ENCODE measurements at regions not wholly inside any gene's neighbourhood (a gene's known extent, or its start where the extent isn't known, plus 50 kb on each side); places are given as distances from the start of the nearest gene placed in this dataset.
"Not testable (repeated sequence)": the region's sequence is repeated elsewhere in the genome, so short reads cannot be mapped to it uniquely, and the experiment has no call there.

GRCh38 chr6:81889377-81890053 lies 137.0 kb upstream of the TENT5A start:
- no peak overlapping the region for H3K18ac ChIP-seq (ENCODE audit: extremely low read depth, low read length)
- H3K4me2 ChIP-seq (ENCODE audit: insufficient read depth in 1 of 2, low read depth in 2 of 2, low read length in 2 of 2), result no peak overlapping the region
- no peak overlapping the region for H4K91ac ChIP-seq (replicated peaks; ENCODE audit: insufficient read length, low read length)
- no peak overlapping the region for H3K14ac ChIP-seq (ENCODE audit: insufficient read length)
- no peaks in the 10 kb centered on the region for H4K20me1 ChIP-seq (replicated peaks in 1 of 2; ENCODE audit: control insufficient read depth in 1 of 2, insufficient read depth in 2 of 2, low read length in 2 of 2)
- CTCF ChIA-PET (ENCODE audit: partially characterized antibody), result no interaction called here
- H3K9ac ChIP-seq (replicated peaks in 1 of 4; ENCODE audit: extremely low read depth in 1 of 4, low read depth in 3 of 4, low read length in 3 of 4), result no peak overlapping the region
- H3K4ac ChIP-seq (replicated peaks; ENCODE audit: insufficient read length, low read depth, low read length), result no peak overlapping the region
- no peak overlapping the region for H2BK12ac ChIP-seq (ENCODE audit: low read depth, low read length)
- no peak overlapping the region; the same call in 1 of the 2 replicates for H2AFZ ChIP-seq (ENCODE audit: low read length)
- H2BK5ac ChIP-seq (ENCODE audit: low read depth, low read length), result no peak overlapping the region
- no peaks in the 10 kb centered on the region for H3K79me2 ChIP-seq (ENCODE audit: control insufficient read depth in 1 of 2, insufficient read depth in 2 of 2, low read length in 2 of 2)
- no peak overlapping the region for H2BK120ac ChIP-seq (replicated peaks; ENCODE audit: low read depth, low read length)
- no peaks in the 10 kb centered on the region; a peak in 1 of 8 replicates for H3K36me3 ChIP-seq (ENCODE audit: control insufficient read depth in 2 of 4, insufficient read depth in 4 of 4, low read length in 3 of 4)
- H2BK20ac ChIP-seq (ENCODE audit: low read length), result no peak overlapping the region
- no peaks in the 10 kb centered on the region for H3K4me1 ChIP-seq (replicated peaks in 1 of 4; ENCODE audit: control insufficient read depth in 3 of 4, insufficient read depth in 4 of 4, low read length in 3 of 4)
- no peak overlapping the region for H3K4me3 ChIP-seq (ENCODE audit: extremely low read depth in 1 of 4, insufficient read depth in 2 of 4, low read depth in 3 of 4, low read length in 4 of 4)
- H3K79me1 ChIP-seq (ENCODE audit: low read depth, low read length), result no peaks in the 10 kb centered on the region
- 86% methylated on average over 6 of the region's 6 CpGs; no CpG with 5 or more reads in 1 of the 2 experiments for WGBS, 2 experiments (ENCODE audit: extremely low coverage in 1 of 2, insufficient coverage in 1 of 2, insufficient read length in 1 of 2, insufficient replicate concordance in 2 of 2, low coverage in 1 of 2, low lambda C conversion rate in 2 of 2, missing lambda C conversion rate in 1 of 2)
- H2AK5ac ChIP-seq (ENCODE audit: low read depth, low read length), result no peak overlapping the region
- no peaks in the 10 kb centered on the region for H3K9me3 ChIP-seq (ENCODE audit: insufficient read depth in 2 of 2, low read depth in 1 of 2, low read length in 1 of 2)
- no peak overlapping the region for H3K27ac ChIP-seq (ENCODE audit: low read depth, low read length)
- TF ChIP-seq BCL11A (IDR thresholded peaks at IDR 0.05; ENCODE audit: low read depth in 2 of 2, low read length in 2 of 2), result no peak
- no peak overlapping the region for H2BK15ac ChIP-seq (ENCODE audit: low read length)
- FAIRE-seq, result no peak
- no peak for DNase-seq (ENCODE audit: low read depth in 1 of 2, low spot score in 2 of 2)
- H4K8ac ChIP-seq (ENCODE audit: extremely low read depth, insufficient read depth, low read length), result no peak overlapping the region
- H3K23ac ChIP-seq (ENCODE audit: insufficient read length), result no peak overlapping the region
- H3K27me3 ChIP-seq (replicated peaks in 1 of 4; ENCODE audit: control insufficient read depth in 3 of 4, extremely low read depth in 1 of 4, insufficient read depth in 3 of 4, low read length in 3 of 4), result no peaks in the 10 kb centered on the region
- POLR2A ChIA-PET (ENCODE audit: partially characterized antibody), result no interaction called here
- no peak overlapping the region for H3K56ac ChIP-seq (replicated peaks; ENCODE audit: insufficient read length, low read depth, low read length)
- H3K23me2 ChIP-seq (ENCODE audit: low read depth, low read length), result no peaks in the 10 kb centered on the region; the same call in 1 of the 2 replicates
- H4K5ac ChIP-seq (ENCODE audit: insufficient read length, low read depth, low read length), result no peak overlapping the region

DNA sequence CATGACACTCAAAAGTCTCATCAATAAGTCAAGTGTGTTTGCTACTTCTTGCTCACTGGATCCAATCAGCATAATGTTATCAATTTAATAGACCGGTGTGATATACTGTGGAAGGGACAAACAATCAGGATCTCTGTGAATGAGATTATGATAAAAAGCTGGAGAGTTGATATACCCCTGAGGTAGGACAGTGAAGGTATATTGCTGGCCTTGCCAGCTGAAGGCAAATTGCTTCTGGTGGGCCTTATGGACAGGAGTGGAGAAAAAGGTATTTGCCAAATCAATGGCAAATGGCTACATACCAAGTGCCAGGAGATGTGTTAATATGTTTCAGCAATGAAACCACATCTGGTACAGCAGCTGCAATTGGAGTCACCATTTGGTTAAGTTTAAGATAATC lies 134.4 kb upstream of the TENT5A start:
- H3K4me2 ChIP-seq (ENCODE audit: insufficient read depth in 1 of 2, low read depth in 2 of 2, low read length in 2 of 2); H3K56ac ChIP-seq (replicated peaks; ENCODE audit: insufficient read length, low read depth, low read length); H3K14ac ChIP-seq (ENCODE audit: insufficient read length); CTCF ChIA-PET (ENCODE audit: partially characterized antibody); DNase-seq (ENCODE audit: low read depth in 1 of 2, low spot score in 2 of 2); H3K36me3 ChIP-seq (ENCODE audit: control insufficient read depth in 2 of 4, insufficient read depth in 4 of 4, low read length in 3 of 4); H3K9me3 ChIP-seq (ENCODE audit: insufficient read depth in 2 of 2, low read depth in 1 of 2, low read length in 1 of 2); H3K4ac ChIP-seq (replicated peaks; ENCODE audit: insufficient read length, low read depth, low read length); H4K91ac ChIP-seq (replicated peaks; ENCODE audit: insufficient read length, low read length); H4K5ac ChIP-seq (ENCODE audit: insufficient read length, low read depth, low read length); H3K23ac ChIP-seq (ENCODE audit: insufficient read length); POLR2A ChIA-PET (ENCODE audit: partially characterized antibody); H3K18ac ChIP-seq (ENCODE audit: extremely low read depth, low read length); H3K4me3 ChIP-seq (ENCODE audit: extremely low read depth in 1 of 4, insufficient read depth in 2 of 4, low read depth in 3 of 4, low read length in 4 of 4); H3K27ac ChIP-seq (ENCODE audit: low read depth, low read length); H3K27me3 ChIP-seq (replicated peaks in 1 of 4; ENCODE audit: control insufficient read depth in 3 of 4, extremely low read depth in 1 of 4, insufficient read depth in 3 of 4, low read length in 3 of 4); H2BK12ac ChIP-seq (ENCODE audit: low read depth, low read length); H2BK20ac ChIP-seq (ENCODE audit: low read length); H2BK5ac ChIP-seq (ENCODE audit: low read depth, low read length); H3K23me2 ChIP-seq (ENCODE audit: low read depth, low read length); H2AFZ ChIP-seq (ENCODE audit: low read length); H2AK5ac ChIP-seq (ENCODE audit: low read depth, low read length); H2BK120ac ChIP-seq (replicated peaks; ENCODE audit: low read depth, low read length); H2BK15ac ChIP-seq (ENCODE audit: low read length); FAIRE-seq; H4K20me1 ChIP-seq (replicated peaks in 1 of 2; ENCODE audit: control insufficient read depth in 1 of 2, insufficient read depth in 2 of 2, low read length in 2 of 2); H3K9ac ChIP-seq (replicated peaks in 1 of 4; ENCODE audit: extremely low read depth in 1 of 4, low read depth in 3 of 4, low read length in 3 of 4); H3K4me1 ChIP-seq (replicated peaks in 1 of 4; ENCODE audit: control insufficient read depth in 3 of 4, insufficient read depth in 4 of 4, low read length in 3 of 4); H3K79me2 ChIP-seq (ENCODE audit: control insufficient read depth in 1 of 2, insufficient read depth in 2 of 2, low read length in 2 of 2); H4K8ac ChIP-seq (ENCODE audit: extremely low read depth, insufficient read depth, low read length); H3K79me1 ChIP-seq (ENCODE audit: low read depth, low read length): not testable (repeated sequence)
- WGBS, 2 experiments (ENCODE audit: extremely low coverage in 1 of 2, insufficient coverage in 1 of 2, insufficient read length in 1 of 2, insufficient replicate concordance in 2 of 2, low coverage in 1 of 2, low lambda C conversion rate in 2 of 2, missing lambda C conversion rate in 1 of 2), result 94% methylated on average over 1 of the region's 1 CpG; no CpG with 5 or more reads in 1 of the 2 experiments

Measured in H1 (cell line).